ENCODE measurements at regions not wholly inside any gene's neighbourhood (a gene's known extent, or its start where the extent isn't known, plus 50 kb on each side); places are given as distances from the start of the nearest gene placed in this dataset.
A peak's percentile ranks its signal among the peaks of the same experiment; 100 is the strongest.

DNA sequence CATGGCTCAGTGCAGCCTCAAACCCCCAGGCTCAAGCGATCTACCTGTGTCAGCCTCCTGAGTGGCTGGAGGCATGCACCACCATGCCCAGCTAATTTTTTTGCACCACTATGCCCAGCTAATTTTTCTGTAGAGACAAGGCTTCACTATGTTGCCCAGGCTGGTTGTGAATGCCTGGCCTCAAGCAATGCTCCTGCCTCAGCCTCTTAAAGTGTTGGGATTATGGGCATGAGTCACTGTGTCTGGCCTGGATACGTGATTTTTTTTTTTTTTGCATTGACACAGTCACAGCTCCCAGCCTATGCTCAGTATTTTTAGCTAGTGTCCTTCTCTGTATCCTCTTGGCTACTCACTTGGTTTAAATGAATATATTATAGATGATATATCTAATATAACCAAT, 377.0 kb upstream of the TNRC6C start:
- H3K27me3 Mint-ChIP-seq, result no peaks in the 10 kb centered on the region
- no peak overlapping the region for H3K4me3 Mint-ChIP-seq
- no peaks in the 10 kb centered on the region for H3K36me3 Mint-ChIP-seq
- H3K9me3 Mint-ChIP-seq, result no peaks in the 10 kb centered on the region
- peaks cover 4% of the 10 kb centered on the region for H3K4me1 Mint-ChIP-seq
- H3K27ac Mint-ChIP-seq, result no peak overlapping the region

- no peaks in the 10 kb centered on the region for H3K27me3 Mint-ChIP-seq
- no peak overlapping the region for H3K4me3 Mint-ChIP-seq
- no peaks in the 10 kb centered on the region for H3K4me1 Mint-ChIP-seq
- no peaks in the 10 kb centered on the region for H3K9me3 Mint-ChIP-seq
- H3K27ac Mint-ChIP-seq, result no peak overlapping the region
- no peaks in the 10 kb centered on the region for H3K36me3 Mint-ChIP-seq
Observed at GRCh38 chr17:77585142-77585860, 373.2 kb upstream of the TNRC6C start.

GRCh38 chr17:77590951-77591735, 367.4 kb upstream of the TNRC6C start:
- Mint-ChIP-seq H3K36me3 (peaks cover 2% of the 10 kb centered on the region), H3K4me1 (peaks cover 9% of the 10 kb centered on the region), H3K27me3 (no peaks in the 10 kb centered on the region), H3K9me3 (no peaks in the 10 kb centered on the region), H3K27ac (no peak overlapping the region), H3K4me3 (no peak overlapping the region)

DNA sequence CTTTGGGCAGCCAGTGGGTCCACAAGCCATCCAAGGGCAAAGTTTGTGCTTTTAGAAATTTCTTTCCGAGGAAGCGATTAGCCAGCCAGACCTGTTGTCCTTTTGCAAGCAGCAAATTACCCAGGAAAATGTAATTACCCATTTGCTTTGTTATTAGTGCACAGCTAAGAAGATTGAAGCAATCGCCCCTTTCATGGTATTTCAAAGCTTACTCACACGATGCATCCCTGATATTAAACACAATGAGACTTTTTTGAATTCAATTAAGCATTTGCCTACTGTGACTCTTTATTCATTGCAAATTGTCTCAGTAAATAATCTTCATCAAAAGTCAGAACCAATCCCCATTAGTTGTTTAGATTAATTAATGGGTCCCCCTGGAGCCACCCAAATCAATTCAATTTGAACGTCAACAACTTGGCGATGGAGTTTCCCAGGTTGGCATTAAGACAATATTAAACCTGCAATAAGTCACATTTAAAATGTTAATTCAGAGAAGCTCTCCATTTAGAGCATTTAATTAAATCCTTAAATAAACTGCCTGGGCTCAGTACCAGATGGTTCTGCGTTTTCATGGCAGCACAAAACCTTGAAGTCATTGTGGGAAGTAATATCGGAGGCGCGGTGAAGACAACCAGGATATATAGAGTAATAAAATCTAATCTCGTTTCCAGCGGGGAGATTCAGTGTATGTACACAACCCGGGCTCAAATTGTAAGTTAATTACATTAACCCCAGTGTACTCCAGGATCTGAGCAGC, 366.2 kb upstream of the TNRC6C start:
- no peak overlapping the region for H3K4me3 Mint-ChIP-seq
- H3K27me3 Mint-ChIP-seq, result no peaks in the 10 kb centered on the region
- peaks cover 9% of the 10 kb centered on the region for H3K4me1 Mint-ChIP-seq
- H3K9me3 Mint-ChIP-seq, result no peaks in the 10 kb centered on the region
- H3K27ac Mint-ChIP-seq, result no peak overlapping the region
- H3K36me3 Mint-ChIP-seq, result peaks cover 2% of the 10 kb centered on the region

DNA sequence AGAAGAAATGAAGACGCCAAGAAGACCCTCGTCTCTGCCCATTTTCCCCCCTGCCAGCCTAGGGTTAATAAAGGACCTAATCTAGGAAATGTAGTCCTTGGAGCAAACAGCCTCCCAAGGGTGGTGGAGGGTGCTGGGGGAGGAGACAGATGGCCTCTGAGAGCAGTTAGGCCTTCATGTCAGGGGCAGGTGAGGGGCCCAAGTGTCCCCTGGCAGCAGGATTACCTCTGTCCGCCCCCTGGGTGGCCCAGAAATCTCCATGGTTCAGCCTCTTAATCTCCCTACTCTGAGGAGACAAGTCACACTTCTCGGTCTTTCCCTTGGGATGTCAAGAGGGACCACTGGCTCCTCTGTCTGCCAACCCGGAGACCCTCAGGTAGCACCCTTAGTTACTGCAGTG, 365.4 kb upstream of the TNRC6C start:
- H3K36me3 Mint-ChIP-seq, result peaks cover 2% of the 10 kb centered on the region
- peaks cover 9% of the 10 kb centered on the region for H3K4me1 Mint-ChIP-seq
- no peaks in the 10 kb centered on the region for H3K27me3 Mint-ChIP-seq
- H3K4me3 Mint-ChIP-seq, result no peak overlapping the region
- no peaks in the 10 kb centered on the region for H3K9me3 Mint-ChIP-seq
- H3K27ac Mint-ChIP-seq, result no peak overlapping the region

DNA sequence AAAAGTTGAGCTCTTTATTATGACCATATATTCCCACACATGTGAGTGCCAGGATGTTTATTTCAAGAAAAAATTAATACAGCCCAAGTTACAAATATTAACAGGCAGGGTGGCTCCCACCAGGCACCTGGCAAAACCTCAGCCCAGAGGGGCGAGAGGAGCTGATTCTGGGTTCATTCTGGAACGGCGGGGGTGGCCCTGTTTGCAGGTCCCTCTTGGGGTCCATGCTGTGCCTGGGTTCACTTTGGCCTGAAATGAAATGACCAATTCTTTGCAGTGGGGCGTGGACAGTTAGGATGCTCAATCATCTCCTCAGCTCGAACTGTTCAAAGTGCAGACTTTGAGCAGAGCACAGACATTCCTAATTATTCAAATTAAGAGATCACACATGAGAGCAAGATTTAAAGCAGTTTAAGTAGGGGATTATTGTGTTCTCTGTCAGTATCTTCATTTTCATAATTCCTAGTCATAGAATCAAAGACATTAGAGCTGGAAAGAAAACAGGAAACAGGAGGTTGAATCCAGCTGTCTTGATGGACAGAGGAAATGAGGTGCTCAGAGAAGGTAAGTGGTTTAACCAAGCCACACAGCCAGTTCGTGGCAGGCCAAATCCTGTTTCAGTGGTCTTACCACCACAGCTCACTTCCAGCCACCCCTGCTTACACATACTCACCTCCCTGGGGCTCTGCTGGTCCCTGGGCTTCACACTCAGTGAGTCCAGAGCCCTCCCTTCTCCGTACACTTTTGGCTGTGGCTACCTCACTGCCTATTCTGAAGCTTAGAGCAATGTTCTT, 363.9 kb upstream of the TNRC6C start:
- Mint-ChIP-seq H3K4me3 (no peak overlapping the region), H3K9me3 (no peaks in the 10 kb centered on the region), H3K4me1 (peaks cover 9% of the 10 kb centered on the region), H3K27me3 (no peaks in the 10 kb centered on the region), H3K36me3 (peaks cover 2% of the 10 kb centered on the region), H3K27ac (no peak overlapping the region)

- Mint-ChIP-seq H3K36me3 (no peaks in the 10 kb centered on the region), H3K4me3 (no peak overlapping the region), H3K27me3 (no peaks in the 10 kb centered on the region), H3K9me3 (no peaks in the 10 kb centered on the region), H3K4me1 (peaks cover 9% of the 10 kb centered on the region), H3K27ac (no peak overlapping the region)
Observed at GRCh38 chr17:77596491-77597417, 361.7 kb upstream of the TNRC6C start.

GRCh38 chr17:77597418-77598240, 360.9 kb upstream of the TNRC6C start:
- H3K27ac Mint-ChIP-seq, result no peak overlapping the region
- no peak overlapping the region for H3K4me3 Mint-ChIP-seq
- H3K4me1 Mint-ChIP-seq, result peaks cover 9% of the 10 kb centered on the region
- no peaks in the 10 kb centered on the region for H3K9me3 Mint-ChIP-seq
- H3K36me3 Mint-ChIP-seq, result no peaks in the 10 kb centered on the region
- H3K27me3 Mint-ChIP-seq, result no peaks in the 10 kb centered on the region

GRCh38 chr17:77598241-77598620, 360.3 kb upstream of the TNRC6C start:
- Mint-ChIP-seq H3K27me3 (no peaks in the 10 kb centered on the region), H3K9me3 (no peaks in the 10 kb centered on the region), H3K27ac (no peak overlapping the region), H3K4me3 (no peak overlapping the region), H3K36me3 (no peaks in the 10 kb centered on the region), H3K4me1 (peaks cover 9% of the 10 kb centered on the region)

DNA sequence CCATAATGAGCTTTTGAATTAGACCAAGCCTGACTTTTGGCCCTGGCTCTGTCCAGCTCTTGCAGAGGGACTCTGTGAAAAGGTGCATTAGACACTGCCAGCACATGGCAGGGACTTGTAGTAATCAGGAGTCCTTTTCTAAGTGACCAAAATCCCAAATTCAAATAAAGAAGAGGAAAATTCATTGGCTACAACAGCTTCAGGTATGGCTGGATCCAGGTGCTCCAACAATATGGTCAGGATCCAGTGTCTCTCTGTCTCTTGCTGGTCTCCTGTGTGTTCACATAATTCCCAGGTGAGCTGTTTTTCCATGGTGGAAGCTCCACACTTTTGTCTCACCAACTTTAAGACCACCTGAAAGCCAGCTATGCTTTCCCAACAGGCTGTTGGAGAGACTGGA, 358.8 kb upstream of the TNRC6C start:
- no peaks in the 10 kb centered on the region for H3K27me3 Mint-ChIP-seq
- no peak overlapping the region for H3K27ac Mint-ChIP-seq
- H3K4me1 Mint-ChIP-seq, result peaks cover 5% of the 10 kb centered on the region
- no peaks in the 10 kb centered on the region for H3K9me3 Mint-ChIP-seq
- H3K4me3 Mint-ChIP-seq, result no peak overlapping the region
- no peaks in the 10 kb centered on the region for H3K36me3 Mint-ChIP-seq

DNA sequence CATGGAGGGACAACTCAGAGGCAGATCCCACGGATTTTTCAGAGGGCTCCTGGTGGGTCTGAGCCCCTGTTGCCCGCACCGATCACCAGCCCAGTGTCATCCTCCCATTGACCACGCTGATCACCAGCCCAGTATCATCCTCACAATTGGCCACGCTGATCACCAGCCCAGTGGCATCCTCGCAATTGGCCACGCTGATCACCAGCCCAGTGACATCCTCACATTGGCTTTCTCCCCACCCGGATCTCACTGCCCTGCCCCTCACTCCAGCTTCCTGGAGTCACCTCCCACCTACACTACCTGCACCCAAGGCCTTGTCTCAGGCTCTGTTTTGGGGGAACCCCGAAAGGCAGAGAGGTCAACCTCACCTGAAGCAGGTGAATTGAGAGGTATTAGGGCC, 358.2 kb upstream of the TNRC6C start:
- Mint-ChIP-seq H3K4me3 (no peak overlapping the region), H3K9me3 (no peaks in the 10 kb centered on the region), H3K36me3 (no peaks in the 10 kb centered on the region), H3K4me1 (no peaks in the 10 kb centered on the region), H3K27me3 (no peaks in the 10 kb centered on the region), H3K27ac (no peak overlapping the region)

GRCh38 chr17:77601054-77601979, 357.2 kb upstream of the TNRC6C start:
- Mint-ChIP-seq H3K27me3 (no peaks in the 10 kb centered on the region), H3K4me1 (no peaks in the 10 kb centered on the region), H3K27ac (no peak overlapping the region), H3K36me3 (no peaks in the 10 kb centered on the region), H3K9me3 (no peaks in the 10 kb centered on the region), H3K4me3 (no peak overlapping the region)

DNA sequence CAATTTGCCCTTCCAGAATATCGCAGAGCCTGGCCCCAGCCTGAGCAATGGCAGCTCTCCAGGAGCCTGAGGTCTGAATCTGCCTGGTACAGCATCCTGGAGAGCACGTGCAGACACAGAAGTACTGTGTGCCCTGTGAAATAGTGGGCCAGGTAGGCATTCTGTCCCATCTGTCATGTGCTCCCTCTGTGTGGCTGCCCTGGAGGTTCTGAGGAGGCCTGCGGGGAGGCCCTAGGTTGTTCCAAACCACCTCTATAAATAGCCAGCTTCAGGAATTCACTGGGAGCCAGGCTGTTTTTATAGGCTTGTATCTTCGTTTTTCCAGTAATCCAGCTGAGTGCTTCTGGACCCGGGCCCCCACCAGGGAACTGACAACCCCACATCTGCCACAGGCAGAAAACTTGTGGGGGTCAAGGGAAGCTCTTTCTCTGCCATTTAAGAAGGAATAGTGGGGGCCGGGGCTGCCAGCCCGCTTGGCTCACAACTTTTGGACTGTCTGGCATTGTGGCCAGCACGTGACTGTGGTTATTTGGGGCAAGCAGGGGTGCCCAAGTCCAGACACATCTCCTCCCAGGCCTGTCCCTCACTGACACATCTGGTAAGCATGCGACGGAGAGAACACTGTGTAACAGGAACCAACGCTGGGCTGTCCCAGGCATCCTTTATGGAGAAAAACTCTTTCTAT, 356.3 kb upstream of the TNRC6C start:
- Mint-ChIP-seq H3K4me1 (no peaks in the 10 kb centered on the region), H3K4me3 (no peak overlapping the region), H3K27ac (peak overlapping the region; percentile 41), H3K27me3 (no peaks in the 10 kb centered on the region), H3K36me3 (no peaks in the 10 kb centered on the region), H3K9me3 (no peaks in the 10 kb centered on the region)

All from activated naive CD4-positive, alpha-beta T cell treated with anti-CD3 and anti-CD28 coated beads, Interleukin-2, amount 50 U/mL, for 24 hours (primary cell).